ENCODE measurements at regions not wholly inside any gene's neighbourhood (a gene's known extent, or its start where the extent isn't known, plus 50 kb on each side); places are given as distances from the start of the nearest gene placed in this dataset.

DNA sequence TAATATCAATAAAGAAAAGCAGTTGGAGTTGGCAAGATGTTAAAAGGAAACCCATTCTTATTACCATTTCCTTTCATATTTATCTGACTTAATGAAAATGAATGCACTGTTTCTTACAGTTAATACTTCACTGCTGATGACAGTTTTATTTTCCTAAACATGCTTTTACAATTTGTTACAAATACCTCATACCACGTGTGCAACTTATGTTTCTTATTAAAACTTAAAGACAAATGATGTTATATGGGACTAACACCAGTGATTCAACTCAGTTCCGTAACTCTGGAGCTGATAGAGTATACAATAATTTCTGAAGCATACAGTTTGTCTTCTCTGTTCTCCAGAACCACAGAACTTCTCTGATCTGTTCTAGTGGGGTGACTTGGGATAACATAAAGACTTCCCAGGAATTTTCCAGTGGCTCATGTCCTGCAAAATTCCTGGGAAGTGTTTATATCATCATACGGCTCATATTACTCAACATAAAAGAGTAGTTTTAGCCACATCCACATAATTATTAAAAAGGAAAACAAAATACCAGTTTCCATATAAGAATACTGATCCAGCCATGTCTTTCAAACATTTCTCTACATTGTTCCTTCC is 1259.0 kb upstream of the C9orf72 start:
- no peak for DNase-seq (ENCODE audit: low spot score)

DNA sequence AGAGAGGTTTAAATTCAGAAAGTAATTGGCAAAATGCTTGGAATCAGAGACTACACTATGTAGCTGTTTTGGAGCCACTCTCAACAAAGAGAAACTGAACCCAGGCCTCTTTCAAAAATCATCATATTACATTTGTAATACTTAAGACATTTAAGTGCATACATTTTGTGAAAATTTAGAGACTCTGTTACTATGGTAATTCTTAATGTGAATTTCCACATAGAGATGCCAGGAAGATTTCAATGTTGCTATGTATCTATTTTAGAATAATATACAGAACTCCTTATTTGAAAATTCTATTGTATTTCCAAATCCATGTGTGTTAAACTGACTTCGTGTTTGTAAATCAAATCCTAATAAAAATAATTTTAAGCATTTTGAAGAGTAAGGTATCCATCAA is 1260.9 kb upstream of the C9orf72 start:
- no peak for DNase-seq (ENCODE audit: low spot score)

- no peak for DNase-seq (ENCODE audit: low spot score)
These were observed 1266.6 kb upstream of the C9orf72 start for GRCh38 chr9:28839778-28840430.

DNA sequence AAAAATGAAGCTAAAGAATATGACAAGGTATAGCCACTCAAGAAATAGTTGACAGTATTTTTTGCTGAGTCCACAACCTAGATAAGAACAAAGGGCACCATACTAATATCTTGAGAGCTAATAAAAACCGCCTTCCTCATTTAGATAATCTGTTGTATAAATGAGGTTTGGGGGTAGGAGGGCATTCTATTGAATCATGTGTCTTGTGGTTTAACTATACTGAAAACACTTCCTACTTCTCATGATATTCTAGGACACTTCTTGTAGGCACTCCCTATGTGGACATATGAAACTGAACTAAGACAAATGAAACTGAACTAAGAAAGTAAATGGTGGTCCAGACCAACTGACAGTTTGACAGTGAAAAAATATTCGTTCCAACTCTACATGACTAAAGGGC is 1268.5 kb upstream of the C9orf72 start:
- DNase-seq (ENCODE audit: low spot score), result no peak

- DNase-seq (ENCODE audit: low spot score), result no peak
These were observed 1274.0 kb upstream of the C9orf72 start for GRCh38 chr9:28847331-28847730.

GRCh38 chr9:28848671-28849070 is 1275.4 kb upstream of the C9orf72 start:
- DNase-seq (ENCODE audit: low spot score), result no peak

- DNase-seq (ENCODE audit: low spot score), result no peak
These were observed 1280.2 kb upstream of the C9orf72 start for GRCh38 chr9:28853477-28853876.

DNA sequence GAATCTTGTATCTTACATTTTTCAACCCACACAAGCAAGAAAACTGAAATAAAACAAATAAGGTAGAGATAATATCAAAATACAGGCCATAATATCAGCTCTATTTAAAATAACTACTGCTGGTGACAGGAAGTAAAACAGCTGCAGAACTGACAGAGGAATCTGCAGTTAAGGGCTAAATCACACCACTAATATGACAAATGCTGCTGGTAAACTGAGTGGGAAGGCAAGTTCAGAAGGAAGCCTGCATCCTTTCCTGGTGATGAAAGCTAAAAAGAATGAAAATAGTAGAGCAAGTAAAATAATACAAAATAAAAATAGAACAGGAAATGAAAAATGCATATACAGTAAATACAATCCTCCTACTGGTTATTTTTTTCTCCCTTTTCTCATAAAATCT is 1293.7 kb upstream of the C9orf72 start:
- DNase-seq (ENCODE audit: low spot score), result no peak

GRCh38 chr9:28868228-28868990 is 1295.1 kb upstream of the C9orf72 start:
- DNase-seq (ENCODE audit: low spot score), result no peak

- no peak for DNase-seq (ENCODE audit: low spot score)
These were observed 1309.2 kb upstream of the C9orf72 start for GRCh38 chr9:28882529-28882928.

DNA sequence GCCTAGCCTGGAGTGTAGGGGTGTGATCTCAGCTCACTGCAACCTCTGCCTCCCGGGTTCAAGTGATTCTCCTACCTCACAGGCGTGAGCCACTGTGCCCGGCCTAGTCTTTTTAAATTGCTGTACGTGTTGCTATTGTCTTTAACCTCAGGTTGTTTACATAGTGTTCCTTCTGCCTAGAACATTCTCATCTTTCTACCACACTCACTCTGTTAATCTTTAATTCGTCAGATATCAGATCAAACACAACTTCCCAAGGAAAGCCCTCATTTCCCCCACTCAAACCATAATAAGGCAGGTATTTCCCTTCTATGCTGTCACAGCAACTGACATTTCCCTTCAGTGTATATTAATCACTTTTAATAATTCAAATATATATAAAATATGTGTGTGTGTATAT is 1310.0 kb upstream of the C9orf72 start:
- DNase-seq (ENCODE audit: low spot score), result no peak

GRCh38 chr9:28887188-28887884 is 1314.1 kb upstream of the C9orf72 start:
- DNase-seq (ENCODE audit: low spot score), result no peak

DNA sequence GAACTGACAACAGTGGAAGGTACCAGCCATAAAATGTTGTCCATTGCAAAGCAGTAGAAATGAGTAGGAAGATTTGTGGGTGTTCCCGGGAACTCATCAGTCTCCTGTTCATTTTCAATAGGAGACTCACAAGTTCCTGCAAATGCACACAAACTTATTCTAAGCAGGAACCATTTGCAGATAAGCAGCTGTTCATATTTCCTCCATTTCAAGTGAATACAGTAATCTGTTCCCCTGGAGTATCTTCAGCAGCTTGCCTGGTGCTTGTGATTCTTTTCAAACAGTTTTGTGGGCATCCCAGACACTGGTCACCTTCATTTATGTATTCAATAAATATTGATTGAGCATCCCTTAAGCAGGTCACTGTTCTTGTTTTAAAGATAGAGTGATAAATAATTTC is 1315.5 kb upstream of the C9orf72 start:
- DNase-seq (ENCODE audit: low spot score), result no peak

- no peak for DNase-seq (ENCODE audit: low spot score)
These were observed 1319.3 kb upstream of the C9orf72 start for GRCh38 chr9:28892538-28892937.

DNA sequence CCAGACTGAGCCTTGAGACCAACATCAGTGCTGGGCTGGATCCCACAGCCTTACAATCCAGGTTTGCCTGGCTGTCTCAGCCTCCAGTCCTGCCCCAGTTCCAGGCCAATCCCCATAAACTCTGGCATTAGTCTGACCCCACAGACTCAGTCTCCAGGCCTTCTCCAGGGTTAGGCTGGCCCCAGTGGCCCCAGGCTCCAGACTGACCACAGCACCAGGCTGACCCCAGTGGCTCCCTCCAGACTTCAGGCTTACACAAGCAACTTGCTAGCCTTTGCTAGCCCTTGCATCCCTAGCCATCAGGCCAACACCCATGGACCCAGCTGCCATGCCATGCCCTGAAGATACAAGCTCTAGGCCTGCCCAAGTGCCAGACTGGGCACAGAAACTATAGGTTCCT is 1326.0 kb upstream of the C9orf72 start:
- DNase-seq (ENCODE audit: low spot score), result no peak

- no peak for DNase-seq (ENCODE audit: low spot score)
These were observed 1326.6 kb upstream of the C9orf72 start for GRCh38 chr9:28899926-28900325.

DNA sequence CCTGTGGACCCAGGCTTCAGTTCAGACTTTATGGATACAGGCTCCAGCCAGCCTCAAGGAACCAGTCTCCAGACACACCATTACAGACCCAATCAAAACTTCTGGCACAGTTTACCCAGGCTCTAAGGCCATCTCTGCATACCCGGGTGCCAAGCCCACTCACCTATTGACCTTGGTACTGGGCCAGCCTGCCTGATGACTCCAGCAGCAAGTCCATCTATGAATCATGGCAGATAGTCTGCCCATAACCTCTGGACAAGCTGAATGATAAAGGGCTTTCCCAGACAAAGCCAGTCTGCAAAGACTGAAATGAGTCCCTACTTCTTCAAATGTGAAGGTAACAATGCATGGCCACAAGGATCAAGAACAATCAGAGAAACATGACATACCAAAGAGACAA is 1327.1 kb upstream of the C9orf72 start:
- no peak for DNase-seq (ENCODE audit: low spot score)

DNA sequence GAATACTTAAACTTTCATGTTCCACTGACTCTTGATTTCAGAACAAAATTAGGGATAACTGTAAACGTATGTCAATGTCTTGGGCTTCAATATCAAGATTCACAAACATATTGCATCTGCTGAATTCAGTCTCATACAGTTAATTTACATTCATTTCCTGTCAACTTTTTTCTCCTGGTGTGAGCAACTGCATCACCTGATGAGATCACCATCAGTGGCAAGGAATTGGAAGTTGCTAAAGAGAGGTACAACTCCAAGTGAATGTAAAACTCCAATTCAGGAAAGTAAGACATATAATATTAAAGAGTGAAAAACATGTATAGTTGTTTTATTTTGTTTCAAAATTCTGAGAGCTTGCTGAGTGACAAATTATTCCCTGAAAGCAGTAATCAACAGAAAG is 1336.2 kb upstream of the C9orf72 start:
- DNase-seq (ENCODE audit: low spot score), result no peak

GRCh38 chr9:28912621-28913020 is 1339.3 kb upstream of the C9orf72 start:
- no peak for DNase-seq (ENCODE audit: low spot score)

- no peak for DNase-seq (ENCODE audit: low spot score)
These were observed 1342.1 kb upstream of the C9orf72 start for GRCh38 chr9:28915202-28915930.

GRCh38 chr9:28916348-28916747 is 1343.1 kb upstream of the C9orf72 start:
- DNase-seq (ENCODE audit: low spot score), result no peak

GRCh38 chr9:28921857-28922500 is 1348.7 kb upstream of the C9orf72 start:
- DNase-seq (ENCODE audit: low spot score), result no peak

All from left forelimb (tissue), 1 donor.